ENCODE measurements at regions not wholly inside any gene's neighbourhood (a gene's known extent, or its start where the extent isn't known, plus 50 kb on each side); places are given as distances from the start of the nearest gene placed in this dataset.

- Histone ChIP-seq H3K27ac (no peak overlapping the region), H3K27me3 (peaks cover 5% of the 10 kb centered on the region), H3K9me3 (no peaks in the 10 kb centered on the region), H3K36me3 (no peaks in the 10 kb centered on the region), H3K4me1 (peaks cover 0 to 11% (median 5%) of the 10 kb centered on the region in 3 donors), H3K4me3 (no peak overlapping the region)
- 0 to 15% methylated on average over 3 to 4 of the region's 4 CpGs for WGBS, 2 donors (ENCODE audit: low coverage in 1 of 2)
- TF ChIP-seq POLR2A (IDR thresholded peaks at IDR 0.05), result no peak
- TF ChIP-seq CTCF (IDR thresholded peaks at IDR 0.05), result peak; percentile 26 to 71 (median 64)
- TF ChIP-seq EP300 (IDR thresholded peaks at IDR 0.05), result no peak
- TF ChIP-seq POLR2AphosphoS5 (IDR thresholded peaks at IDR 0.05), result no peak
- ATAC-seq, result peak; percentile 47
Observed at GRCh38 chr1:219812491-219813203, 115.7 kb downstream of the SLC30A10 start.

- TF ChIP-seq POLR2AphosphoS5 (IDR thresholded peaks at IDR 0.05), result no peak
- TF ChIP-seq CTCF (IDR thresholded peaks at IDR 0.05), result no peak
- TF ChIP-seq POLR2A (IDR thresholded peaks at IDR 0.05), result no peak
- TF ChIP-seq EP300 (IDR thresholded peaks at IDR 0.05), result no peak
- Histone ChIP-seq H3K9me3 (no peaks in the 10 kb centered on the region), H3K27me3 (peaks cover 4% of the 10 kb centered on the region), H3K36me3 (no peaks in the 10 kb centered on the region), H3K4me1 (peaks cover 0 to 11% (median 5%) of the 10 kb centered on the region in 3 donors), H3K4me3 (no peak overlapping the region), H3K27ac (no peak overlapping the region)
- ATAC-seq, result no peak
- whole genome bisulfite sequencing, 2 donors (ENCODE audit: low coverage in 1 of 2), result 45 to 51% methylated on average over 3 to 4 of the region's 4 CpGs
Observed at GRCh38 chr1:219812086-219812485, 116.3 kb downstream of the SLC30A10 start.

GRCh38 chr1:219810451-219810850 is 117.9 kb downstream of the SLC30A10 start:
- ATAC-seq, result no peak
- no peaks in the 10 kb centered on the region for H3K9me3 ChIP-seq
- no peak overlapping the region for H3K4me3 ChIP-seq
- no peak overlapping the region for H3K27ac ChIP-seq
- H3K27me3 ChIP-seq, result no peaks in the 10 kb centered on the region
- peaks cover 0 to 11% (median 5%) of the 10 kb centered on the region in 3 donors for H3K4me1 ChIP-seq
- no peaks in the 10 kb centered on the region for H3K36me3 ChIP-seq
- no peak for TF ChIP-seq POLR2AphosphoS5 (IDR thresholded peaks at IDR 0.05)
- no peak for TF ChIP-seq POLR2A (IDR thresholded peaks at IDR 0.05)
- TF ChIP-seq CTCF (IDR thresholded peaks at IDR 0.05), result no peak
- TF ChIP-seq EP300 (IDR thresholded peaks at IDR 0.05), result no peak
- 33 to 36% methylated on average over 2 to 4 of the region's 5 CpGs for WGBS, 2 donors (ENCODE audit: low coverage in 1 of 2)

- peaks cover 0 to 11% (median 5%) of the 10 kb centered on the region in 3 donors for H3K4me1 ChIP-seq
- no peaks in the 10 kb centered on the region for H3K27me3 ChIP-seq
- 82 to 90% methylated on average over 5 to 7 of the region's 7 CpGs for WGBS, 2 donors (ENCODE audit: low coverage in 1 of 2)
- no peak overlapping the region for H3K4me3 ChIP-seq
- H3K27ac ChIP-seq, result no peak overlapping the region
- H3K9me3 ChIP-seq, result no peaks in the 10 kb centered on the region
- TF ChIP-seq POLR2A (IDR thresholded peaks at IDR 0.05) (no peak), CTCF (IDR thresholded peaks at IDR 0.05) (no peak), EP300 (IDR thresholded peaks at IDR 0.05) (no peak), POLR2AphosphoS5 (IDR thresholded peaks at IDR 0.05) (no peak)
- ATAC-seq, result no peak
- H3K36me3 ChIP-seq, result no peaks in the 10 kb centered on the region
Observed at GRCh38 chr1:219808790-219809189, 119.6 kb downstream of the SLC30A10 start.

- ATAC-seq, result no peak
- Histone ChIP-seq H3K27ac (no peak overlapping the region), H3K4me3 (no peak overlapping the region), H3K36me3 (no peaks in the 10 kb centered on the region), H3K4me1 (no peaks in the 10 kb centered on the region), H3K27me3 (no peaks in the 10 kb centered on the region), H3K9me3 (no peaks in the 10 kb centered on the region)
- TF ChIP-seq CTCF (IDR thresholded peaks at IDR 0.05) (no peak), EP300 (IDR thresholded peaks at IDR 0.05) (no peak), POLR2A (IDR thresholded peaks at IDR 0.05) (no peak), POLR2AphosphoS5 (IDR thresholded peaks at IDR 0.05) (no peak)
- 80% methylated on average over 1 of the region's 2 CpGs; no CpG with 5 or more reads in 1 of the 2 donors for WGBS, 2 donors (ENCODE audit: low coverage in 1 of 2)
Observed at GRCh38 chr1:219806642-219807041, 121.7 kb downstream of the SLC30A10 start.

Measured in gastroesophageal sphincter (tissue), 4 donors.